ENCODE measurements at regions not wholly inside any gene's neighbourhood (a gene's known extent, or its start where the extent isn't known, plus 50 kb on each side); places are given as distances from the start of the nearest gene placed in this dataset.
"Not testable (repeated sequence)": the region's sequence is repeated elsewhere in the genome, so short reads cannot be mapped to it uniquely, and the experiment has no call there.

DNA sequence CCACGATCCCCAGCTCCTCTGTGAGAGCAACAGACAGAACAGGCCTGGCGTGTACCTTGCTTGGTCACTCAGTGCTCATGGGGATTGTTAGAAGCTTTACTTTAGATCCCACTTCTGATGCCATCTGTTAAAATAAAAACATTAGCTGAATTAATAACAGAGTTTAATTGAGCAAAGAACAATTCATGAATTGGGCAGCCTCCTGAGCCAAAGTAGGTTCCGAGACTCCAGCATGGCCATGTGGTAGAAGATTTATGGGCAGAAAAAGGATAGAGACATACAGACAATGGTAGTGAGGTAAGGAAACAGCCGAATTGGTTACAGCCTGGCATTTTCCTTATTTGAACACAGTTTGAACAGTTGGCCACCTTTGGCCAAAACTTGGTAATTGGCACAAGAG, 223.9 kb upstream of the TRPC4 start:
- intact Hi-C loops (cut with micrococcal nuclease): no loop called here
- no peak overlapping the region for H3K4me3 Mint-ChIP-seq
- no peaks in the 10 kb centered on the region for H3K9me3 Mint-ChIP-seq
- no peaks in the 10 kb centered on the region for H3K4me1 Mint-ChIP-seq
- H3K36me3 Mint-ChIP-seq (ENCODE audit: low read depth): no peaks in the 10 kb centered on the region
- no peak overlapping the region for H3K27ac Mint-ChIP-seq
- no peak for DNase-seq
- no peaks in the 10 kb centered on the region for H3K27me3 Mint-ChIP-seq

DNA sequence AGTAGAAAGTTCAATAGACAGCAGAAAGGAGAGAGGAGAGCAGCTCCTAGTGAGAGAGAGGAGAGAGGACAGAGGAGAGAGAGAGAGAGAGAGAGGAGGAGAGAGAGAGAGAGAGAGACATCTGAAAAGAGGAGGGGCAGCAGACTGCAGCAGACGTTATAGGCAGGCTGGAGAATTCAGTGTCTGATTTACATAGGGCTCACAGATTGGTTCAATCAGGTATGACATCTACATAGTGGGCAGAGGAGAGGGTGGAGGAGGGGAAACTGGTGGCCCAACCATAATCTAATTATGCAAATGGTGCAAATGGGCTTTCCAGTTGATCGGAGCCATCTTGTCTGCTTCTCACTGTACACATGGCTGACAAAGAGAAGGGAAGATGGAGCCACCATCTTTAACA, 221.3 kb upstream of the TRPC4 start:
- intact Hi-C loops (cut with micrococcal nuclease): no loop called here
- no peaks in the 10 kb centered on the region for H3K36me3 Mint-ChIP-seq (ENCODE audit: low read depth)

DNA sequence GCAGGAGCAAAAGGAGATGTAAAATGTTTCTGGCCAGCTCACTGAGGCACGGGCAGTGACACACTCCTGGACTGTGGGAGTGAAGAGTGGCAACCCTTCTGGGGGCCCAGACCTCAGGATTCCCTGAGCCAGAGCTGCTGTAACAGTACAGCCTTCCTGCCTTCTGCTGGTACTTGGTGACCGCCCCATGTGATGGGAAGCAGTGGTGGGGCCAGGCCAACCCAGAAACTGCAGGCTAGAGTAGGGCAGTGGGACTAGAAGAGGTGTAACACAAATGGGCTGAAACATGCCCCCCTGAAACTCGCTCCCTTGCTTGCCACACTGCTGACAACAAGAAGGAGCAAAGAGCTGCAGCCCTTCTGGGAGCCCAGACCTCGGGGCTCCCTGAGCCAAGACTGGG, 217.1 kb upstream of the TRPC4 start:
- no peaks in the 10 kb centered on the region for H3K36me3 Mint-ChIP-seq (ENCODE audit: low read depth)
- no peaks in the 10 kb centered on the region for H3K27me3 Mint-ChIP-seq
- no peaks in the 10 kb centered on the region for H3K9me3 Mint-ChIP-seq
- H3K4me1 Mint-ChIP-seq: no peaks in the 10 kb centered on the region
- intact Hi-C loops (cut with micrococcal nuclease): no loop called here
- H3K27ac Mint-ChIP-seq: no peak overlapping the region
- no peak overlapping the region for H3K4me3 Mint-ChIP-seq
- DNase-seq: no peak

More for the DNA sequence above, 221.3 kb upstream of the TRPC4 start:
- Mint-ChIP-seq H3K4me1 (no peaks in the 10 kb centered on the region), H3K27me3 (no peaks in the 10 kb centered on the region), H3K27ac (no peak overlapping the region), H3K9me3 (no peaks in the 10 kb centered on the region), H3K4me3 (no peak overlapping the region)
- no peak for DNase-seq

DNA sequence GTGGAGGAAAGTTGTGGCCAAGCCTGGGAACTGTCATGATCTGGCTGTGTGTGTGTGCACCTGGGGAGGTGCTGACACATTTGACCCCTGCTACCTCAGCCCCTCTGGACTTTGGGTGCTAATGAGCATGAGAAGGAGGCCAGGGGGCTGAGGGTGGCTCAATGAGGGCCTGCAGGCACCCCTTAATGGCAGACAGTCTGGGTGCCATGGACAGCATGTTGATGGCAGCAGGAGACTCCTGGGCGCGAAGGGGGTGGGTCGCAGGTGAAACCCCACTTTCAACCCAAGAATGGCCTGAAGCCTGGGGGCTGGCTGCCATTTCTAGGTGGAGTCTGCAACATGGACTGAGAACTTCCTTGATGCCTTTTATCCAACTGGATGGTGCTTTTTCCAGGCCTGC, 216.4 kb upstream of the TRPC4 start:
- H3K36me3 Mint-ChIP-seq (ENCODE audit: low read depth): no peaks in the 10 kb centered on the region
- H3K4me3 Mint-ChIP-seq: no peak overlapping the region
- intact Hi-C loops (cut with micrococcal nuclease): no loop called here

DNA sequence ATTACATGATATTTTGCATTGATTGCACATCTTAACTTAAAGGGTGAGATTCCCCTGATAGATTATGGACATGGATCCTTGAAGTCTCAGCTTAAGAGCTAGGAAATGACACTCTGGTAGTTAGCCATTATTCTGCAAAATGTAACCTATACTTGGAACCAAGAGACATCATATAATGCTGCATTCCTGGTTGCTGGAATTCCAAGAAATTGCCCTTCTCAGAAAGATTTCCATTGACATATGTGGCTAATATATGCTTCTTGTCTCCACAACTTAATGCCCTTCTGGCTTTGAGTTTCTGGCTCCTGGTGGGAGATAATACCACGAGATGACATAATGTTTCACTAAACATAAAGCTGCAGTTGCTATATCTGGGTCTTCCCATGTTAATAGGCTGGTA, 204.4 kb upstream of the TRPC4 start:
- H3K27ac Mint-ChIP-seq: no peak overlapping the region
- H3K36me3 Mint-ChIP-seq (ENCODE audit: low read depth): no peaks in the 10 kb centered on the region
- no peak overlapping the region for H3K4me3 Mint-ChIP-seq
- peaks cover 10% of the 10 kb centered on the region for H3K9me3 Mint-ChIP-seq
- no peaks in the 10 kb centered on the region for H3K27me3 Mint-ChIP-seq
- no peaks in the 10 kb centered on the region for H3K4me1 Mint-ChIP-seq
- intact Hi-C loops (cut with micrococcal nuclease): no loop called here
- no peak for DNase-seq

More for the DNA sequence above, 216.4 kb upstream of the TRPC4 start:
- Mint-ChIP-seq H3K27ac (no peak overlapping the region), H3K27me3 (no peaks in the 10 kb centered on the region), H3K9me3 (no peaks in the 10 kb centered on the region), H3K4me1 (no peaks in the 10 kb centered on the region)
- DNase-seq: no peak

DNA sequence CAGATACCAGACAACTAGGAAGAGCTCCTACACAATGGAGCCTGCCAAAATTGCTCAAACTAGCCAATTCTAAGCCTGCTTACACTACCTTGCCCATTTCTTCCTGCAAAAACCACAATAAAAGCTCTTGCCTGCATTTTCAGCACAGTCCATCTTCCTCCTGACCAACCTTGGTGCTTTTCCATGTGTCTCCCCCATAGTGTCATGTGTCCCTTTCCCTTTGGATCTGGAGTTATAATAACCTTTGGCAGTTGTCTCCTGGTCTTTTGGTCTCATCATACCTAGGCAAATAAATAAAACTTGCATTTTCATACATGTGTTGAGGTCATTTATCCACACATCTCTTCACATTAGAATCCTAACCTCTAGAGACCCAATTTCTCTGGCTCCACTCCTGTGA, 203.1 kb upstream of the TRPC4 start:
- H3K27ac Mint-ChIP-seq: no peak overlapping the region
- intact Hi-C loops (cut with micrococcal nuclease): no loop called here
- no peaks in the 10 kb centered on the region for H3K36me3 Mint-ChIP-seq (ENCODE audit: low read depth)
- no peaks in the 10 kb centered on the region for H3K27me3 Mint-ChIP-seq
- DNase-seq: no peak
- no peak overlapping the region for H3K4me3 Mint-ChIP-seq
- peaks cover 14% of the 10 kb centered on the region for H3K9me3 Mint-ChIP-seq
- no peaks in the 10 kb centered on the region for H3K4me1 Mint-ChIP-seq

DNA sequence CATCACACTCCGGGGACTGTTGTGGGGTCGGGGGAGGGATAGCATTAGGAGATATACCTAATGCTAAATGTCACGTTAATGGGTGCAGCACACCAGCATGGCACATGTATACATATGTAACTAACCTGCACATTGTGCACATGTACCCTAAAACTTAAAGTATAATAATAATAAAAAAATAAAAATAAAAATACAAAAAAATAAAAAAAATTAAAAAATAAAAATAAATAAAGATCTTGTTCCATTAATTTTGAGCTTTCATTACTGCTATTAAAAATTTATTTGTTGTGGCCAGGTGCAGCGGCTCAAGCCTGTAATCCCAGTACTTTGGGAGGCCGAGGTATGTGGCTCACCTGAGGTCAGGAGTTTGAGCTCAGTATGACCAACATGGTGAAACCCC, 201.8 kb upstream of the TRPC4 start:
- H3K4me3 Mint-ChIP-seq; H3K36me3 Mint-ChIP-seq (ENCODE audit: low read depth); H3K4me1 Mint-ChIP-seq; DNase-seq; H3K27ac Mint-ChIP-seq; H3K27me3 Mint-ChIP-seq; intact Hi-C loops (cut with micrococcal nuclease): not testable (repeated sequence)
- H3K9me3 Mint-ChIP-seq: peaks cover 20% of the 10 kb centered on the region

DNA sequence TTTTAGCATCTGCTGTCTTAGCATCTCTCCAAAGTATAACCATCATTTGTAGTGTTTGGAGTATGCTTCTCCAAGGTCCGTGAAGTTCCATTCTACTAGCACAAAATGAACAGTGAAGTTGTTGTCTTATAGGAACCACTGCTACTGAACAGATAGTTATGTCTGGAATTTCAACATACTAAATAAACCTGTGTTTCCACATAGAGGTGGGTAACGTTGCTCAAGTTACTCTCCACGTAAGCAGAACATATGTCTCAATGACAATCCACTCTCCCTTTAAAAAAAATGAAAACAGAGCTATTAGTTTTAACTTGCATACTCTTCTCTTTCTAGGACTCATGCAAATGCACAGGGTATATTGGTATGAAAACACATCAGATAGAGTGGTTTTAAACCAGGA, 184.3 kb upstream of the TRPC4 start:
- no peaks in the 10 kb centered on the region for H3K9me3 Mint-ChIP-seq
- H3K27ac Mint-ChIP-seq: no peak overlapping the region
- H3K4me3 Mint-ChIP-seq: no peak overlapping the region
- no peaks in the 10 kb centered on the region for H3K27me3 Mint-ChIP-seq
- H3K4me1 Mint-ChIP-seq: no peaks in the 10 kb centered on the region
- intact Hi-C loops (cut with micrococcal nuclease): no loop called here
- no peak for DNase-seq
- no peaks in the 10 kb centered on the region for H3K36me3 Mint-ChIP-seq (ENCODE audit: low read depth)

DNA sequence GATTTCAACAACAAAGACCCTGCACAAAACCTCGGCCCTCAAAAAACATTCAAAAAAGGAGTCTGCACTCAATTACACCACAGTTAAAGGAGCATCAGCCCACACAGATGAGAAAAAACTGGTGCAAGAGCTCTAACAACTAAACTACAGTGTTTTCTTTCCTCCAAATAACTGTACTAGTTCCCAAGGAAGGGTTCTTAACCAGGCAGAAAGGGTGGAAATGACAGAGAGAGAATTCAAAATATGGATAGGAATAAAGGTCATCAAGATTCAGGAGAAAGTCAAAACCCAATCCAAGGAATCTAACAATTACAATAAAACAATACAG, 176.4 kb upstream of the TRPC4 start:
- no peak overlapping the region for H3K4me3 Mint-ChIP-seq
- no peak for DNase-seq
- no peak overlapping the region for H3K27ac Mint-ChIP-seq
- H3K9me3 Mint-ChIP-seq: peaks cover 7% of the 10 kb centered on the region
- no peaks in the 10 kb centered on the region for H3K27me3 Mint-ChIP-seq
- intact Hi-C loops (cut with micrococcal nuclease): no loop called here
- H3K36me3 Mint-ChIP-seq (ENCODE audit: low read depth): no peaks in the 10 kb centered on the region
- no peaks in the 10 kb centered on the region for H3K4me1 Mint-ChIP-seq

DNA sequence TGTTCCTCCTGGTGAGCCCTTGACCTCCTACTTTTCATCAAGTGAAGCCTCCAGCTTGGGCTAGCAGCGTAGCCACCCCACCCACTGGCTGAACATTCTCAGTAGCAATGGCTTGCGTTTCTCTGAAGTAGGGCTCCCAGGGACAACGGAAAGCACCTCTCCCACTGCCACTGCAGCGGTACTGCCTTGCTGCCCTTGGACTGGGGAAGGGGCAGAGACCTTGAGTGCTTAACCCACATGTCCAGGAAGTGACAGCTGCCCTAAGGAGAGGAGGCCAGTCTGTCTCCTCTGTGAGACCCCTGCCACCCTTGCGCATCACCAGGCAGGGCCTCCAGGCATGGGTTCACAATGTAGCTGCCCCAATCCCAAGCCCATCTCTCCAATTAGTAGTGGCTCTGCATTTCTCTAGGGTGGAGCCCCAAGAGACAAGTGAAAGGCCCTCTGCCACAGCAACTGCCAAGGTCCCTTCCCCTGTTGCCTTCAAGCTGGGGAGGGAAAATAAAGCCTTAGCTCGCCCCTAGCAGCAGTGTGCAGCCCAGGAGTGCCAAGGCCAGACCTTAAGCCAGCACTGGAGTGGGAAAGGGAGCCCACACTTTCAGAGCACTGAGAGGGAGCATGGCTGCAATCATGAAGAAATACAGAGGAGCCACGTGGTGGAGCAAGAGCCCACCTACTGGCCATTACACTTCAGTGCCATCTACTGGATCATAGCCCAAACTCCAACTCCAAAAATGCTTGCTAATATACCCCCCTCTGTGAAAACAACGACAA, 175.9 kb upstream of the TRPC4 start:
- Mint-ChIP-seq H3K9me3 (peaks cover 7% of the 10 kb centered on the region), H3K27ac (no peak overlapping the region), H3K4me1 (no peaks in the 10 kb centered on the region), H3K4me3 (no peak overlapping the region), H3K27me3 (no peaks in the 10 kb centered on the region), H3K36me3 (ENCODE audit: low read depth) (no peaks in the 10 kb centered on the region)
- intact Hi-C loops (cut with micrococcal nuclease): no loop called here
- DNase-seq: no peak

DNA sequence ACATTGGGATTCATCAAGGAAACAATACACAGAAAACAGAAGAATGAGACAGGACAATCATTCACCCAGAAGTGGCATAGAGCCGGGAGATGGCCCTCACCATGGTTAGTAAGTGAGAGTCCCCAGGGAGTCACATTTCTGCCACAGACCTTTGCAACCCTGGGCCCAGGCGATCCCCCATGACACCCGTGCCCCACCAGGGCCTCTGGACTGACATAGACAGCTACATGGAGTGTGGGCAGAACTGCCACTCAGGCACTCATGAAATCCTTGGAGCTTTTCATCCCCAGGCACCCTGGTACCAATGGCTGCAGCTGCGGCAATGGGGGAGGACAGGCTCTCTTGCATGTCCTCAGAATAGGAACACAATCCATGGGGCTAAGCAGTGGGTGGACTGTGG, 174.5 kb upstream of the TRPC4 start:
- intact Hi-C loops (cut with micrococcal nuclease): no loop called here

DNA sequence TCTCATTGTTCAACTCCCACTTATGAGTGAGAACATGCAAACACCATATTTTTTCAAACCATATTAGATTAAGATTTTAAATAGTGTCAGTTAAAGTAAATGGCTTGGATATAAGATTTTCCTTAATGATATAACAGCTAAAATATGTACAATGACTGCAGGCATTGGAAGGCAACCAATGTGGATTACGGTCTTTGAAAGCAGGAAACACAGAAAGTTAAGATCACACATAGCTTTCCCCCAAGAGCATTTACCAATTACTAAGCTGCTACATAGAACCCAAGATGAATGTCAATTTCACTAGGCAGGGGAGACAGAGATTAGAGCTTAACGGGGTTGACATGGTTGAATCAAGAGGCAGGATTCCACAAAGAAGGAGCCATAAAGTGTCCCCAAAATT, 173.2 kb upstream of the TRPC4 start:
- intact Hi-C loops (cut with micrococcal nuclease): no loop called here
- H3K36me3 Mint-ChIP-seq (ENCODE audit: low read depth): no peaks in the 10 kb centered on the region
- no peak for DNase-seq
- peaks cover 7% of the 10 kb centered on the region for H3K9me3 Mint-ChIP-seq
- H3K27me3 Mint-ChIP-seq: no peaks in the 10 kb centered on the region
- no peak overlapping the region for H3K27ac Mint-ChIP-seq
- H3K4me1 Mint-ChIP-seq: no peaks in the 10 kb centered on the region
- no peak overlapping the region for H3K4me3 Mint-ChIP-seq

More for the DNA sequence above, 174.5 kb upstream of the TRPC4 start:
- peaks cover 7% of the 10 kb centered on the region for H3K9me3 Mint-ChIP-seq
- H3K4me3 Mint-ChIP-seq: no peak overlapping the region
- no peak for DNase-seq
- no peaks in the 10 kb centered on the region for H3K36me3 Mint-ChIP-seq (ENCODE audit: low read depth)
- H3K4me1 Mint-ChIP-seq: no peaks in the 10 kb centered on the region
- H3K27me3 Mint-ChIP-seq: no peaks in the 10 kb centered on the region
- H3K27ac Mint-ChIP-seq: no peak overlapping the region

DNA sequence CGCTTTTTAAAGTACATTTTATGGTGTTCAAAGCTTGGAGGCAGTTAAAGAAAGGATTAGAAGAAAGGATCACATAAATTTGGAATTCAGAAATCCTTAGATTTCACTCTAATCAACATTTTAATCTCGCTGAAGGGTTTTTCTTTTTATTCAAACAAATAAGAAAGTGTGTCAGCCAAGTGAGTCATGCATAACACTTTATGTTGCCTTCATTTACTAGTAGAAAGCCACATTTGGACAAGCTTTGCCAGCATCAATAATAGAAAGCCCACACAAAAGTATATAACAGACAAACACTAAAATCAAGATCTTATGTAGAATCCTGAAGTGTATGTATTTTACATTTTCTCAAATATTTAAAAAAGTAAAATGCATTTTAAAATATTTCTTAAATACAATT, 154.9 kb upstream of the TRPC4 start:
- Mint-ChIP-seq H3K9me3 (peaks cover 9% of the 10 kb centered on the region), H3K36me3 (ENCODE audit: low read depth) (no peaks in the 10 kb centered on the region), H3K27me3 (no peaks in the 10 kb centered on the region), H3K4me3 (no peak overlapping the region), H3K4me1 (no peaks in the 10 kb centered on the region), H3K27ac (no peak overlapping the region)
- DNase-seq: no peak
- intact Hi-C loops (cut with micrococcal nuclease): no loop called here

DNA sequence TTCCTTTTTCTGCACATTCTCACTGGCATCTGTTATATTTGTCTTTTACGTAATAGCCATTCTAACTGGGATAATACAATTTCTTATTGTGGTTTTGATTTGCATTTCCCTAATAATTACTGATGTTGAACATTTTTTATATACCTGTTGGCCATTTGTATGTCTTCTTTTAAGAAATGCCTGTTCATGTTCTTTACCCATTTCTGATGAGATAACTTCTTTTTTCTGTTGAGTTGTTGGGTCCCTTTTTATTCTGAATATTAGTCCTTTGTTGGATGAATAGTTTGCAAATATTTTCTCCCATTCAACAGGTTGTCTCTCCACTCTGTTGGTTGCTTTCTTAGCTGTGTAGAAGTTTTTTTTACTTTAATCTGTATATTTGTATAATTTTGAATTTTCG, 147.7 kb upstream of the TRPC4 start:
- no peak overlapping the region for H3K4me3 Mint-ChIP-seq
- peaks cover 8% of the 10 kb centered on the region for H3K9me3 Mint-ChIP-seq
- no peak for DNase-seq
- H3K36me3 Mint-ChIP-seq (ENCODE audit: low read depth): no peaks in the 10 kb centered on the region
- H3K27ac Mint-ChIP-seq: no peak overlapping the region
- H3K27me3 Mint-ChIP-seq: no peaks in the 10 kb centered on the region
- intact Hi-C loops (cut with micrococcal nuclease): no loop called here
- H3K4me1 Mint-ChIP-seq: no peaks in the 10 kb centered on the region

DNA sequence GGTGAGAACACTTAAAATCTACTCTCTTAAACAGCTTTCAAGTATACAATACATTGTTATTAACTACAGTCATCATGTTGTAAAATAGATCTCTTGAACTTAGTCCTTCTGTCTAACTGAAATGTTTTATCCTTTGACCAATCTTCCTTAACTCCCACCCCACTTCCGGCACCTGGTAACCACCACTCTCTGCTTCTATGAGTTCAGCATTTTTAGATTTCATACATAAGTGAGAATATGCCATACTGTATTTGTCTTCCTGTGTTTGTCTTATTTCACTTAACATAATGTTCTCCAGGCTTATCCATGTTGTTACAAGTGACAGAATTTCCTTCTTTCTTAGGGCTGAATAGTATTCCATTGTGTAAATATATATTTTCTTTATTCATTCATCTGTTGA, 144.1 kb upstream of the TRPC4 start:
- Mint-ChIP-seq H3K4me3 (no peak overlapping the region), H3K9me3 (no peaks in the 10 kb centered on the region), H3K27me3 (no peaks in the 10 kb centered on the region), H3K4me1 (no peaks in the 10 kb centered on the region), H3K27ac (no peak overlapping the region), H3K36me3 (ENCODE audit: low read depth) (no peaks in the 10 kb centered on the region)
- intact Hi-C loops (cut with micrococcal nuclease): no loop called here
- DNase-seq: no peak
